Chondrocyte (in vitro differentiated cells): ENCODE measurements at regions not wholly inside any gene's neighbourhood (a gene's known extent, or its start where the extent isn't known, plus 50 kb on each side); places are given as distances from the start of the nearest gene placed in this dataset.
A peak's percentile ranks its signal among the peaks of the same experiment; 100 is the strongest.

Experiments
- DNase-seq: peaks from one replicate; pipeline ENCODE4 v3.0.0; 2021; ENCODE audit warnings: mixed read lengths, low spot score
- H3K27ac Mint-ChIP-seq: one replicate; pipeline ENCODE4 v1.8.0; 2021; ENCODE audit warnings: mild to moderate bottlenecking, moderate library complexity, mixed read lengths; ENCODE audit not compliant: unreplicated experiment
- H3K27me3 Mint-ChIP-seq: 2 replicates; pipeline ENCODE4 v1.8.0; 2021; ENCODE audit warnings: low read depth, mixed read lengths
- H3K36me3 Mint-ChIP-seq: 2 replicates; pipeline ENCODE4 v1.8.0; 2021; ENCODE audit warnings: low read depth, mixed read lengths
- H3K4me1 Mint-ChIP-seq: 2 replicates; pipeline ENCODE4 v1.8.0; 2021; ENCODE audit warnings: low read depth, mild to moderate bottlenecking, mixed read lengths
- H3K4me3 Mint-ChIP-seq: one replicate; pipeline ENCODE4 v1.8.0; 2021; ENCODE audit warnings: mild to moderate bottlenecking, moderate library complexity, mixed read lengths; ENCODE audit not compliant: unreplicated experiment
- H3K9me3 Mint-ChIP-seq: 2 replicates; pipeline ENCODE4 v1.8.0; 2021; ENCODE audit warnings: low read depth, mixed read lengths
- TF ChIP-seq, protein P1 (sequence below): fragments of 200-600 bp; sonication (generic); IDR thresholded peaks from 2 replicates; pipeline ENCODE4 v1.5.0; 2021; ENCODE audit warnings: antibody characterized with exemption, mild to moderate bottlenecking, moderate library complexity

DNA sequence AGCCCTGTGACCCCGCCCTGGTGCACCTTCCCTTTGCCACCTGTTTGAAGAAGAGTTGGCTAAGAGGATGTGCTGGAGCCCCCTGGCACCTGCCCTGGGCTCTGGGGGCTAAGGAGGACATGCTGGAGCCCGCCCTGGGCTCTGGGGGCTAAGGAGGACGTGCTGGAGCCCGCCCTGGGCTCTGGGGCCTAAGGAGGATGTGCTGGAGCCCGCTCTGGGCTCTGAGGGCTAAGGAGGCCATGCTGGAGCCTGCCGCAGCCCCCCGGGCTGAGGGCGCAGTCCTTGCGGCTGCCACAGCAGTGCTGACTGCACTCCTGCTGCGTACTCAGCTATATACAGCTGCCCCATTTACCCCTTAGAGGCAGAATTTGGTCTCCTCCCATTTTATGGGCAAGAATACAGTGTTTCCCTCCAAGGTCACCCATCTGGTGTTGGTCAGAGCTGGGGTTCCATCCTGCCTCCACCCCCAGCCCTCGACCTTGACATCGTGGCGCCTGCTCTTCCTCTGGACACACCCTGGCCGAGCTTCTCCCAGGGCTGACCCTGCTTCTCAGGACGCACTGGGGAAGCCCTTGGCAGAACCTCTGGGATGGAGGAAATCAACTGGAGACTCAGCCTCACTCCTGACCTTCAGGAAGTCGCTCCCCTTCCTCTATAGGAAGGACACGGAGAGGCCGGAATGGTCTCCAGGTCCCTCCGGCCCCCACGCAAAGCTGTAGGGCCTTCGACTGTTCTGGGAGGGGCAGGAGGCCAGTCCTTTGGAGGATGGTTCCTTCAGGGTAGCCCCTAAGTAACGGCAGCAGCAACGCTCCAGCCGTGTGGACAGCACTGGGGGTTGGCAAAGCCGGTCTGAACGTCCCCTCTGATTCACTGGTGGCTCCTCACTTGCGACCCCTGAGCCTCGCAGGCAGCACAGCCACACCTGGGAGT lies 65.0 kb upstream of the HPCAL1 start:
- DNase-seq: peak; percentile 59
- no peaks in the 10 kb centered on the region for H3K9me3 Mint-ChIP-seq
- no peak overlapping the region for H3K4me3 Mint-ChIP-seq
- H3K27ac Mint-ChIP-seq: no peak overlapping the region
- no peaks in the 10 kb centered on the region for H3K4me1 Mint-ChIP-seq
- peaks cover 2% of the 10 kb centered on the region for H3K27me3 Mint-ChIP-seq
- TF ChIP-seq, protein P1, sequence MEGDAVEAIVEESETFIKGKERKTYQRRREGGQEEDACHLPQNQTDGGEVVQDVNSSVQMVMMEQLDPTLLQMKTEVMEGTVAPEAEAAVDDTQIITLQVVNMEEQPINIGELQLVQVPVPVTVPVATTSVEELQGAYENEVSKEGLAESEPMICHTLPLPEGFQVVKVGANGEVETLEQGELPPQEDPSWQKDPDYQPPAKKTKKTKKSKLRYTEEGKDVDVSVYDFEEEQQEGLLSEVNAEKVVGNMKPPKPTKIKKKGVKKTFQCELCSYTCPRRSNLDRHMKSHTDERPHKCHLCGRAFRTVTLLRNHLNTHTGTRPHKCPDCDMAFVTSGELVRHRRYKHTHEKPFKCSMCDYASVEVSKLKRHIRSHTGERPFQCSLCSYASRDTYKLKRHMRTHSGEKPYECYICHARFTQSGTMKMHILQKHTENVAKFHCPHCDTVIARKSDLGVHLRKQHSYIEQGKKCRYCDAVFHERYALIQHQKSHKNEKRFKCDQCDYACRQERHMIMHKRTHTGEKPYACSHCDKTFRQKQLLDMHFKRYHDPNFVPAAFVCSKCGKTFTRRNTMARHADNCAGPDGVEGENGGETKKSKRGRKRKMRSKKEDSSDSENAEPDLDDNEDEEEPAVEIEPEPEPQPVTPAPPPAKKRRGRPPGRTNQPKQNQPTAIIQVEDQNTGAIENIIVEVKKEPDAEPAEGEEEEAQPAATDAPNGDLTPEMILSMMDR: no peak
- no peaks in the 10 kb centered on the region for H3K36me3 Mint-ChIP-seq

DNA sequence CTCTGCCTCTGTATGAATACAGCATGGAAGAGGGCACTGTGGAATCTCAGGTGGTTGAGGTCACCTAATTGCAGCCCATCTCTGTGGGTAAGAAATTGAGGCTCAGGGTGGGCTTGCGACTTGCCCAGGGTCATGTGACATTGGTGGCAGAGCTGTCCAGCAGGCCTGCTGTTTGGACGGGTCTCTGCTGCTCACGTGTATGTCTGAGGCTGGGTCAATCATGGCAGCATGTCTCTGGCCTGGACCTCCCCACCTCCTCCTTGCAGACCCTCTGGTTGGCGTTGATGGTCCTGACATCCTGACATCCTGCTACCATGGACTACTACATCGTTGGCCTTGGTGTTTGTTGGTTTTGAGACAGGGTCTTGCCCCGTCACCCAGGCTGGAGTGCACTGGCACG lies 64.3 kb upstream of the HPCAL1 start:
- Mint-ChIP-seq H3K27me3 (peaks cover 3% of the 10 kb centered on the region), H3K4me3 (no peak overlapping the region), H3K4me1 (no peaks in the 10 kb centered on the region), H3K36me3 (no peaks in the 10 kb centered on the region), H3K27ac (no peak overlapping the region), H3K9me3 (no peaks in the 10 kb centered on the region)
- peak; percentile 35 for DNase-seq
- TF ChIP-seq, protein P1: no peak

DNA sequence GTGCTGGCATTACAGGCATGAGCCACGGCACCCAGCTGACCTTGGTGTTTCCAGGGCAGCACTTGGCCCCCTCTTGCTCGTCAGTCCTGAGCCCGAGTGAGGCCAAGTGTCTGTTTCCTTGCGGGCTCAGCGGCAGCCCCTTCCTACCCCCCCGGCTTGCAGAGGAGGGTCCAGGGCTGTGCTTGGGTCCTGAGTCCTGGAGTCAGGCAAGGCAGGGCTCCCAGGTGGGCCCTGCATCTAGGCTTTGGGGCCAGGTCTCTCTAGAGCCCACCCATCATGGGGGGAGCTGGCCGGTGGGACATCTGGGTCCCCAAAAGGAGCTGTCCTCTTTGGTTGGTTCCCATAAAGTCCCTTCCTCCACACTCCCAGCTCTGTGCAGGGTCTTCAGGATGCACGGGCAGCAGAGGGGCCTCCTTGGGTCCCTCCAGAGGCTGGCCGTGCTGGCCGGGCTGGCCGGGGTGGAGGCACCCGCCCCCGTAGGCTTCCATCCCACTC lies 63.7 kb upstream of the HPCAL1 start:
- H3K4me1 Mint-ChIP-seq: no peaks in the 10 kb centered on the region
- TF ChIP-seq, protein P1: no peak
- no peaks in the 10 kb centered on the region for H3K9me3 Mint-ChIP-seq

DNA sequence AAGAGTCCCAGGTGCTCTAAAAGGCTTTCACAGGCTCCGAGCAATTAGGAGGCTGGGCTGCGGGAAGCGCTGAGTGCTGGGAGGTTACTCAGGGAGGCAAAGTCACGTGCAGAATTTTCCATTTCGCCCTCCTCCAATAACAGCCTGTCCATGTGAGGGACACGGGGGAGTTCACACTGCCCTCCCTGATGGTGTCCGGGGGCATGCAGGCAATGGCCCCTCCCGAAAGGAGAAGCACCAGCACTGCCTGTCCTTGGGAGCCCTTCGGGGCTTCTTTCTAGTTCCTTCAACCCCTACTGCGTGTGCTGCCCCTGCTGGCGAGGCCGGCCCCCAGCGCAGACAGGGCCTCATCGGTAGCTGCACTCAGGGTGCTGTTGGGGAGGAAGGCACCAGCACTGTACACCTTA lies 63.1 kb upstream of the HPCAL1 start:
- Mint-ChIP-seq H3K36me3 (no peaks in the 10 kb centered on the region), H3K27ac (no peak overlapping the region), H3K9me3 (no peaks in the 10 kb centered on the region), H3K4me1 (no peaks in the 10 kb centered on the region), H3K4me3 (no peak overlapping the region), H3K27me3 (peaks cover 1% of the 10 kb centered on the region)
- peak; percentile 52 for DNase-seq
- TF ChIP-seq, protein P1: no peak

More for the DNA sequence above, 63.7 kb upstream of the HPCAL1 start:
- peak; percentile 62 for DNase-seq
- Mint-ChIP-seq H3K36me3 (no peaks in the 10 kb centered on the region), H3K4me3 (no peak overlapping the region), H3K27ac (no peak overlapping the region), H3K27me3 (peaks cover 1% of the 10 kb centered on the region)

DNA sequence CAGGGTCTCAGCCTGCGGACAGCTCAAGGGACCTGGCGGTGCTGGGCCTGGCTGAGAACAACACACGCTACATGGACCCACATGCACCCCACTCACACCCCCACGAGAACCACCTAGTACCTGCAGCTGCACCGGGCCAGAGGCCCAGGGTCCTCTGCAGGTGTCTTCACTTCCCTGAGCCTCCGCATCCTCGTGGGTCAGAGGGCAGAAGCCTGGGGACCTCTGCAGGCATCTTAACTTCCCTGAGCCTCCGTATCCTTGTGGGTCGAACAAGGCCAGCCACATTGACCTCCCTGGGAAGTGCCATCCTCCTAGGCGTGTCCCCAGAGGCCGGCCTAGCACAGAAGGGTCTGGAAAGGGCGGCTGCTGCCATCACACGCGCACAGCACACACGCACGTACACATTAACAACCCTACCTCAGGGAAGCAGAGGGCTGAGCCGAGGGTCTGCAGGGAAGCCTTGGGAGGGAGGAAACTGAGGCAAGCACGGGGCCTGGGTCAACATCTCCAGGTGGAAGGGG lies 62.5 kb upstream of the HPCAL1 start:
- TF ChIP-seq, protein P1: no peak
- Mint-ChIP-seq H3K4me3 (no peak overlapping the region), H3K27ac (no peak overlapping the region), H3K9me3 (no peaks in the 10 kb centered on the region), H3K27me3 (peaks cover 1% of the 10 kb centered on the region), H3K36me3 (no peaks in the 10 kb centered on the region), H3K4me1 (no peaks in the 10 kb centered on the region)
- DNase-seq: peak; percentile 75
